OCI-LY7 (cell line): ENCODE measurements at regions not wholly inside any gene's neighbourhood (a gene's known extent, or its start where the extent isn't known, plus 50 kb on each side); places are given as distances from the start of the nearest gene placed in this dataset.
"Not testable (repeated sequence)": the region's sequence is repeated elsewhere in the genome, so short reads cannot be mapped to it uniquely, and the experiment has no call there.

Experiments
- BruUV-seq: library from RNA; stranded (reverse); fragments of 400-500 nt; replicated peaks from 2 replicates; lab custom pipeline; 2021; lab: Mats Ljungman, UMichigan
- CTCF ChIA-PET: fragments of 300-600 bp; sonication (Branson Sonifier 250); formaldehyde crosslinking; loops from one replicate; lab custom pipeline; 2022; ENCODE audit warnings: antibody characterized with exemption; ENCODE audit not compliant: unreplicated experiment; lab: Charles Lee
- POLR2A ChIA-PET: fragments of 300-600 bp; sonication (Branson Sonifier 250); formaldehyde crosslinking; loops from one replicate; lab custom pipeline; 2022; ENCODE audit warnings: antibody characterized with exemption; lab: Charles Lee
- DNase-seq: peaks from one replicate; pipeline ENCODE4 v3.0.0-alpha.2; 2015; ENCODE audit warnings: low spot score
- H2AFZ ChIP-seq: fragments of 200-600 bp; sonication (generic), shearing (Covaris generic); 2 replicates; pipeline ENCODE4 v1.6.1; 2014; ENCODE audit warnings: mild to moderate bottlenecking, antibody characterized with exemption, low read length, moderate library complexity
- H3K27ac ChIP-seq: fragments of 200-600 bp; sonication (generic); 2 replicates; pipeline ENCODE4 v1.5.1; 2014; ENCODE audit warnings: mixed run types, low read depth, mild to moderate bottlenecking, moderate library complexity, low read length, inconsistent platforms; ENCODE audit not compliant: poor library complexity, severe bottlenecking
- H3K36me3 ChIP-seq: fragments of 200-600 bp; sonication (generic); 2 replicates; pipeline ENCODE4 v1.6.1; 2014; ENCODE audit warnings: mild to moderate bottlenecking, antibody characterized with exemption, low read length, moderate library complexity, mixed read lengths; ENCODE audit not compliant: insufficient read depth
- H3K4me1 ChIP-seq: fragments of 200-600 bp; sonication (generic); 2 replicates; pipeline ENCODE4 v1.5.1; 2014; ENCODE audit warnings: mild to moderate bottlenecking, low read length; ENCODE audit not compliant: insufficient read depth, poor library complexity, severe bottlenecking
- H3K4me2 ChIP-seq: fragments of 200-600 bp; sonication (generic); 2 replicates; pipeline ENCODE4 v1.6.1; 2014; ENCODE audit warnings: mild to moderate bottlenecking, low read length
- H3K4me3 ChIP-seq: fragments of 200-600 bp; sonication (generic); 2 replicates; pipeline ENCODE4 v1.5.1; 2014; ENCODE audit warnings: mild to moderate bottlenecking, low read depth, low read length; ENCODE audit not compliant: poor library complexity, severe bottlenecking
- H3K79me2 ChIP-seq: fragments of 200-600 bp; sonication (generic); 2 replicates; pipeline ENCODE4 v1.6.1; 2016; ENCODE audit warnings: low read depth, mild to moderate bottlenecking, low read length, moderate library complexity, mixed read lengths; ENCODE audit not compliant: insufficient read depth
- H3K9me2 ChIP-seq: fragments of 200-600 bp; sonication (generic); 2 replicates; pipeline ENCODE4 v1.6.1; 2016; ENCODE audit warnings: mild to moderate bottlenecking, low read length, mixed read lengths; ENCODE audit not compliant: insufficient read depth
- H3K9me3 ChIP-seq: fragments of 200-600 bp; sonication (generic); 2 replicates; pipeline ENCODE4 v1.6.1; 2014; ENCODE audit warnings: mild to moderate bottlenecking, mixed run types, low read length, mixed read lengths
- H4K20me1 ChIP-seq: fragments of 200-600 bp; sonication (generic); 2 replicates; pipeline ENCODE4 v1.6.1; 2014; ENCODE audit warnings: mild to moderate bottlenecking, antibody characterized with exemption, low read length, moderate library complexity, mixed read lengths; ENCODE audit not compliant: insufficient read depth
- EZH2phosphoT487 ChIP-seq: fragments of 200-600 bp; sonication (generic); IDR thresholded peaks from 2 replicates; pipeline ENCODE4 v1.6.1; 2018; ENCODE audit warnings: low read depth, borderline replicate concordance, mild to moderate bottlenecking, mixed run types, antibody characterized with exemption, low read length, moderate library complexity, mixed read lengths
- intact Hi-C: fragments of 100-400 bp; cut with micrococcal nuclease; formaldehyde crosslinking; loops from one replicate; pipeline ENCODE4 v1.10.0; 2022; ENCODE audit not compliant: unreplicated experiment
- TF ChIP-seq, protein P1 (sequence below): fragments of 200-600 bp; sonication (generic); conservative IDR thresholded peaks from 2 replicates; pipeline ENCODE4 v1.5.1; 2014; ENCODE audit warnings: mild to moderate bottlenecking, antibody characterized with exemption, low read length, moderate library complexity, mixed read lengths

DNA sequence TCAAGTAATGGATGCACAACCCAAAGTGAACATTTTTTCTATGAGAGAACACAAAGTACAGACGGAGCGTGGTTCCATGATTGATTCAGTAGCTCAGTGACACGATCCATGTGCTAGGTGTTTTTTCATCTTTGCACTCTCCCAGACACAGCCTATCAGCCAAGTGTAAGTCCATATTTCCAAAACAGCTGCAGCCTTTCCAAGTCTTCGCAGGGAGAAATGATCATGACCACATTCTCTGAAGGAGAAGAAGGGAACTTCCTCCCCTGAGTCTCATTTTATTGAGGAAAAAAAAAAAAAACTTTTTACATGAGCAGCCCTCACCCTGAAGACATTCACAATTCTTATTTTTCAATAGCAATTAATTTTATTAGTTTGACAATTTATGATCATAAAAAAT lies 958.3 kb downstream of the LTN1 start:
- BruUV-seq, DNase-seq, CTCF ChIA-PET: not testable (repeated sequence)

DNA sequence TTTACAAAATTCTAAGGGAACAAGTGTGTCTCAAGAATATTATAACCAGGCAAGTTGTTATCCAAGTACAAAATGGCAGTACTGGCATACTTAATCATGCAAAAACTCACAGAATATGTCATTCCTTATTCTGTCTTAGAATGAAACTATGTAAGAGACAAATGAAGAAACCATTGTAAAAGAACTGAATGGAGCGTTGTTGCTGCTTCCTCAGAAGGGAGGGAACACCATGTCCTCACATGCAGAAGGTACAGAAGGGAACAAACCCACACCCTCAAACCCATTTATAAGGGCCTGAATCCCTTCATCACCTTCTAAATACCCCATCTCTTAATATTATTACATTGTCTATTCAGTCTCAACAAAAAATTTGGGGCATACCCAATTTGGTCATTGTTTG lies 960.0 kb downstream of the LTN1 start:
- H3K9me2 ChIP-seq, H3K27ac ChIP-seq, H3K79me2 ChIP-seq, POLR2A ChIA-PET, DNase-seq, H2AFZ ChIP-seq, H3K36me3 ChIP-seq, CTCF ChIA-PET, intact Hi-C loops, H3K4me1 ChIP-seq, H3K4me3 ChIP-seq, H3K9me3 ChIP-seq, H3K4me2 ChIP-seq, H4K20me1 ChIP-seq, BruUV-seq: not testable (repeated sequence)

More for the DNA sequence above, 958.3 kb downstream of the LTN1 start:
- H3K27ac ChIP-seq, H3K4me3 ChIP-seq, H3K9me2 ChIP-seq, POLR2A ChIA-PET, intact Hi-C loops, H3K4me2 ChIP-seq, H4K20me1 ChIP-seq, H2AFZ ChIP-seq, H3K79me2 ChIP-seq, H3K36me3 ChIP-seq, H3K9me3 ChIP-seq, H3K4me1 ChIP-seq: not testable (repeated sequence)

DNA sequence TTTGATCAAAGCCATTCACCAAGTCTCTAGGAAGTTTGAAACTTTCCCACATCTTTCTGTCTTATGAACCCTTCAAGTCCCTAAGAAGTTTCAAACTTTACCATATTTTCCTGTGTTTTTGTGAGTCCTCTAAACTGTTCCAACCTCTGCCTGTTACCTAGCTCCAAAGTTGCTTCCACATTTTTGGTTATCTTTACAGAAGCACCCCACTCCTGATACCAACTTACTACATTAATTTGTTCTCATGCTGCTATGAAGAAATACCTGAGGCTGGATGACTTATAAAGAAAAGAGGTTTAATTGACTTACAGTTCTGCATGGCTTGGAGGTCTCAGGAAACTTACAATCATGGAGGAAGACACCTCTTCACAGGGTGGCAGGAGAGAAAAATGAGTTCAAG lies 961.6 kb downstream of the LTN1 start:
- H3K79me2 ChIP-seq, intact Hi-C loops, H3K9me3 ChIP-seq, CTCF ChIA-PET, H3K4me3 ChIP-seq, H3K9me2 ChIP-seq, H4K20me1 ChIP-seq, H3K4me1 ChIP-seq, H3K27ac ChIP-seq, DNase-seq, H3K4me2 ChIP-seq, H2AFZ ChIP-seq, H3K36me3 ChIP-seq, BruUV-seq: not testable (repeated sequence)
- POLR2A ChIA-PET: interaction anchor here (0.6 kb wide), 1 partner anchor 68 kb away, joined by 3 read pairs; no protein-coding TSS in a partner anchor

DNA sequence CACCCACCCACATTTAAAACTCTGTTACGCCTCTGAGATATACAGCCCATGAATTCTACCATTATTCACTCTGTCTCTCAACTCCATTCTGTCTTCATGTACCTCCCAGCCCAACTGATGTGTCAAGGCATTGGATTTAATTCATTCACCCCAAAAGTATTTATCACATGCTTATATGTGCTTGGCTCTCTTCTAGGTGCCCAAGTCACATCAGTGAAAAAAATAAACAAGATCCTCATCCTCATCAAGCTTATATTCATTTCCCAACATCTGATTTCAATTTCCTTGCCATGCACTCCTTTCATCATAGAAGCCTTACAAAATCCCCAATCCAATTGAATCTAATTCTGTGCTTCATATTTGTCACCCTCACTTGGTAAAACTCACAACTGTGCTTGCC lies 967.6 kb downstream of the LTN1 start:
- no peaks in the 10 kb centered on the region for H3K36me3 ChIP-seq
- no peak overlapping the region for H2AFZ ChIP-seq
- ChIA-PET POLR2A (no interaction called here), CTCF (no interaction called here)
- H3K4me2 ChIP-seq: no peak overlapping the region
- no peaks in the 10 kb centered on the region for H3K9me3 ChIP-seq
- no peaks in the 10 kb centered on the region for H4K20me1 ChIP-seq
- no TSS peak for BruUV-seq
- no peaks in the 10 kb centered on the region for H3K79me2 ChIP-seq
- no peaks in the 10 kb centered on the region for H3K9me2 ChIP-seq
- no peaks in the 10 kb centered on the region for H3K4me1 ChIP-seq
- intact Hi-C loops: no loop called here
- no peak for DNase-seq
- no peak overlapping the region for H3K4me3 ChIP-seq
- H3K27ac ChIP-seq: no peak overlapping the region
- TF ChIP-seq, protein P1, sequence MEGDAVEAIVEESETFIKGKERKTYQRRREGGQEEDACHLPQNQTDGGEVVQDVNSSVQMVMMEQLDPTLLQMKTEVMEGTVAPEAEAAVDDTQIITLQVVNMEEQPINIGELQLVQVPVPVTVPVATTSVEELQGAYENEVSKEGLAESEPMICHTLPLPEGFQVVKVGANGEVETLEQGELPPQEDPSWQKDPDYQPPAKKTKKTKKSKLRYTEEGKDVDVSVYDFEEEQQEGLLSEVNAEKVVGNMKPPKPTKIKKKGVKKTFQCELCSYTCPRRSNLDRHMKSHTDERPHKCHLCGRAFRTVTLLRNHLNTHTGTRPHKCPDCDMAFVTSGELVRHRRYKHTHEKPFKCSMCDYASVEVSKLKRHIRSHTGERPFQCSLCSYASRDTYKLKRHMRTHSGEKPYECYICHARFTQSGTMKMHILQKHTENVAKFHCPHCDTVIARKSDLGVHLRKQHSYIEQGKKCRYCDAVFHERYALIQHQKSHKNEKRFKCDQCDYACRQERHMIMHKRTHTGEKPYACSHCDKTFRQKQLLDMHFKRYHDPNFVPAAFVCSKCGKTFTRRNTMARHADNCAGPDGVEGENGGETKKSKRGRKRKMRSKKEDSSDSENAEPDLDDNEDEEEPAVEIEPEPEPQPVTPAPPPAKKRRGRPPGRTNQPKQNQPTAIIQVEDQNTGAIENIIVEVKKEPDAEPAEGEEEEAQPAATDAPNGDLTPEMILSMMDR: no peak
- TF ChIP-seq EZH2phosphoT487: no peak
